Tibial nerve (tissue), 4 donors: ENCODE measurements at regions not wholly inside any gene's neighbourhood (a gene's known extent, or its start where the extent isn't known, plus 50 kb on each side); places are given as distances from the start of the nearest gene placed in this dataset.
"Not testable (repeated sequence)": the region's sequence is repeated elsewhere in the genome, so short reads cannot be mapped to it uniquely, and the experiment has no call there.

Source experiments
- DNase-seq, 2 donors: peaks; one replicate each; pipeline ENCODE4 v3.0.0-alpha.2; 2019; ENCODE audit warnings: low spot score in 2 of 2
- H3K27ac ChIP-seq, 4 donors: fragments of 200-600 bp; sonication (generic) in 3 of 4; one replicate each; pipeline ENCODE4 v1.5.1; 2017 to 2019; ENCODE audit warnings: mild to moderate bottlenecking in 1 of 4
- H3K27me3 ChIP-seq, 2 donors: fragments of 200-600 bp; sonication (generic) in 1 of 2; one replicate each; pipeline versions ENCODE4 v1.5.1 to v1.6.0; 2017 to 2019
- H3K36me3 ChIP-seq, 3 donors: fragments of 200-600 bp; sonication (generic); one replicate each; pipeline ENCODE4 v1.5.1; 2018 to 2019
- H3K4me1 ChIP-seq, 4 donors: fragments of 200-600 bp; sonication (generic) in 3 of 4; one replicate each; pipeline ENCODE4 v1.5.1; 2017 to 2019
- H3K4me3 ChIP-seq, 4 donors: fragments of 200-600 bp; sonication (generic) in 3 of 4; one replicate each; pipeline ENCODE4 v1.5.1; 2017 to 2019; ENCODE audit warnings: mild to moderate bottlenecking in 1 of 4, moderate library complexity in 1 of 4
- H3K9me3 ChIP-seq, 4 donors: fragments of 200-600 bp; sonication (generic) in 3 of 4; one replicate each; pipeline ENCODE4 v1.5.1; 2017 to 2019
- EP300 ChIP-seq, 2 donors: sonication (generic); formaldehyde crosslinking; IDR thresholded peaks; one replicate each; pipeline ENCODE4 v1.6.1; 2017; ENCODE audit warnings: antibody characterized with exemption in 2 of 2, mild to moderate bottlenecking in 1 of 2
- POLR2A ChIP-seq, 2 donors: fragments of 450-650 bp; IDR thresholded peaks; one replicate each; pipeline ENCODE4 v1.6.1; 2017; ENCODE audit warnings: antibody characterized with exemption in 2 of 2, mild to moderate bottlenecking in 2 of 2, moderate library complexity in 2 of 2
- WGBS, 2 donors: methylation state at CpG; one replicate each; pipeline ENCODE4 v1.1.5; 2018; 5-methylcytosine and 5-hydroxymethylcytosine counted together
- TF ChIP-seq, protein P1 (sequence below), 5 experiments: fragments of 200-600 bp in 3 of 5; fragments of 450-650 bp in 2 of 5; sonication (generic) in 3 of 5; IDR thresholded peaks; one replicate each; pipeline ENCODE4 v1.5.1; 2016 to 2019; ENCODE audit warnings: antibody characterized with exemption in 5 of 5, mild to moderate bottlenecking in 3 of 5, moderate library complexity in 2 of 5

DNA sequence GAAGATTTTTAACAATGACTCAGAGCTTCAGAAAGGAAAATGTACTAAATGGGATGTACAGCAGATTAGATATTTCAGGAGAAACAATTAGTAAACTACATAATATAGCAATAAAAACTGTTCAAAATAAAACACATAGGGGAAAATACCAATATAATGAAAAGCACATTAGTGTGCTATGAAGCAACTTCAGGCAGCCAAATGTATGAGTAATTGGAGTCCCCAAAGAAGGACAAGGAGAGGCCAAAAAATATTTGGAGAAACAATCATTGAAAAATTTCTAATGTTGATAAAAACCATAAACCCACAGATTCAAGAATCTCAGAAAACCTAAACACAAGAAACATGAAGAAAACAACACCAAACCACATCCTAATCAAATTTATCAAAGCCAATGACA lies 129.3 kb upstream of the CHRDL1 start:
- Histone ChIP-seq H3K4me1 (no peaks in the 10 kb centered on the region), H3K27ac (no peak overlapping the region), H3K27me3 (no peaks in the 10 kb centered on the region), H3K9me3 (no peaks in the 10 kb centered on the region), H3K4me3 (no peak overlapping the region), H3K36me3 (no peaks in the 10 kb centered on the region)
- TF ChIP-seq POLR2A (IDR thresholded peaks at IDR 0.05) (no peak), EP300 (IDR thresholded peaks at IDR 0.05) (no peak)
- TF ChIP-seq, protein P1, sequence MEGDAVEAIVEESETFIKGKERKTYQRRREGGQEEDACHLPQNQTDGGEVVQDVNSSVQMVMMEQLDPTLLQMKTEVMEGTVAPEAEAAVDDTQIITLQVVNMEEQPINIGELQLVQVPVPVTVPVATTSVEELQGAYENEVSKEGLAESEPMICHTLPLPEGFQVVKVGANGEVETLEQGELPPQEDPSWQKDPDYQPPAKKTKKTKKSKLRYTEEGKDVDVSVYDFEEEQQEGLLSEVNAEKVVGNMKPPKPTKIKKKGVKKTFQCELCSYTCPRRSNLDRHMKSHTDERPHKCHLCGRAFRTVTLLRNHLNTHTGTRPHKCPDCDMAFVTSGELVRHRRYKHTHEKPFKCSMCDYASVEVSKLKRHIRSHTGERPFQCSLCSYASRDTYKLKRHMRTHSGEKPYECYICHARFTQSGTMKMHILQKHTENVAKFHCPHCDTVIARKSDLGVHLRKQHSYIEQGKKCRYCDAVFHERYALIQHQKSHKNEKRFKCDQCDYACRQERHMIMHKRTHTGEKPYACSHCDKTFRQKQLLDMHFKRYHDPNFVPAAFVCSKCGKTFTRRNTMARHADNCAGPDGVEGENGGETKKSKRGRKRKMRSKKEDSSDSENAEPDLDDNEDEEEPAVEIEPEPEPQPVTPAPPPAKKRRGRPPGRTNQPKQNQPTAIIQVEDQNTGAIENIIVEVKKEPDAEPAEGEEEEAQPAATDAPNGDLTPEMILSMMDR (IDR thresholded peaks at IDR 0.05), result no peak
- DNase-seq, result no peak

DNA sequence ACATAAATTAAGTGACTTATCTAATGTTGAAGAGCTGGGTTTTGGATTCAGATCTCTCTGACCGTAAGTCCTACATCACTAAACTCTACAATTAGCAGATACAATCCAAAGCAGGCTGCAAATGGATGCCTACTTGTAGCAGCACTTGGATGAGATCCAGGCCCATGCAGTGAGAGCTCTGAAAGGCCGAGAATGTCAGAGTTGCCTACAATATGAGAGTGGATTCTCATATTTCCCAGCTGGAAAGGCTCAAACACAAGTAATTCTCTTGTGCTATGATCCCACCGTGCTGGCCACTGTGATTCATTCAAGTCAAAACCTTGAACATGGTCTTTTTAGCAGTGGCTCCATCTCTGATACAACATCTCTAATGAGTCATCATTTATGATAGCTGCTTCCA lies 125.4 kb upstream of the CHRDL1 start:
- no peaks in the 10 kb centered on the region for H3K4me1 ChIP-seq
- no peak overlapping the region for H3K27ac ChIP-seq
- TF ChIP-seq POLR2A (IDR thresholded peaks at IDR 0.05) (no peak), EP300 (IDR thresholded peaks at IDR 0.05) (no peak)
- TF ChIP-seq, protein P1 (IDR thresholded peaks at IDR 0.05), result no peak
- H3K36me3 ChIP-seq, result no peaks in the 10 kb centered on the region
- DNase-seq, result no peak
- no peaks in the 10 kb centered on the region for H3K9me3 ChIP-seq
- 25 to 61% methylated on average over 3 of the region's 3 CpGs for WGBS, 2 donors
- no peaks in the 10 kb centered on the region for H3K27me3 ChIP-seq
- no peak overlapping the region for H3K4me3 ChIP-seq

DNA sequence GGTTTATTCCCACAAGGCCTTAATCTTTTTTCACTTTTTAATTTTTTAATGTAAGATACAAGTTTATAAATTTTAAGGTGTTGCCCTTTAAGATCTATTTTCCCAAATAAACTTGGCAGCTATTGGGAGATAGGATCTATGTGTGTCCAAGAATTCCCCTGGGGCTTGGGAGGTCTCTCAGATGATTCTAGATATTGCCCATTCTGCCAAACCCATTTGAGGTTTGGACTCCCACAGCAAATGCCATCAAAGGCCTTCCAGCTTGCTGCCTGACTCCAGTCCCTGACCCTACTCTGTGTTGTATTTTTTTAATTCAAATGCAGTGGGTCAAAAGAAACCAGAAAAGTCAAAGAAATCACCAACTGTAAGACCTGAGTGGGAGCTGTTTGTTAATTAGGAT lies 120.0 kb upstream of the CHRDL1 start:
- no peak for TF ChIP-seq POLR2A (IDR thresholded peaks at IDR 0.05)
- no peak for TF ChIP-seq EP300 (IDR thresholded peaks at IDR 0.05)
- TF ChIP-seq, protein P1 (IDR thresholded peaks at IDR 0.05), result no peak
- Histone ChIP-seq H3K9me3 (no peaks in the 10 kb centered on the region), H3K36me3 (no peaks in the 10 kb centered on the region), H3K4me1 (no peaks in the 10 kb centered on the region), H3K4me3 (no peak overlapping the region), H3K27me3 (no peaks in the 10 kb centered on the region), H3K27ac (peak overlapping the region in 2 of 4 donors; percentile 44 to 50)
- DNase-seq, result no peak

DNA sequence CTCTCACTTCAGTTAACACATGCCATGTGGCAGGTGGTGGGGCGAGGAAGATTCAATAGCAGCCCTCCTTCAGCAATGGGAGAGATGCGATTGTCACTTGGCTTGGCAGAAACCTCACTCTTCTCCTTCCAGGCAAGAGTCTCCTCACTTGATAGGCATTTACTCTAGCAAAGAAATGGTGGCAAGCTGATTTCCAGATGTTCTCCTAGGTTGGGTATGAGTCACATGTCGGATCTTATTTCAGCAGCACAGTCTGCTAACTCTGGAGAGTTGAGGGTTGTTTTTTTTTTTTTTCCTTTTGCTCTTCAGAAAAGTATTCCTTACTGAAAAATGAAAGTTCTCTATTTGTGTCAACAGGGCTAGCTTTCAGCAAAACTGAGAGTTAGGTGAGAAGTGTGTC lies 119.5 kb upstream of the CHRDL1 start:
- no peaks in the 10 kb centered on the region for H3K4me1 ChIP-seq
- TF ChIP-seq POLR2A (IDR thresholded peaks at IDR 0.05) (no peak), EP300 (IDR thresholded peaks at IDR 0.05) (peak in 1 of 2 donors; percentile 19)
- TF ChIP-seq, protein P1 (IDR thresholded peaks at IDR 0.05), result no peak
- H3K27ac ChIP-seq, result peak overlapping the region in 1 of 4 donors; percentile 50
- no peaks in the 10 kb centered on the region for H3K9me3 ChIP-seq
- no peaks in the 10 kb centered on the region for H3K27me3 ChIP-seq
- no peaks in the 10 kb centered on the region for H3K36me3 ChIP-seq
- H3K4me3 ChIP-seq, result no peak overlapping the region
- peak in 1 of 2 donors; percentile 5 for DNase-seq
- 66 to 67% methylated on average over 3 of the region's 3 CpGs for WGBS, 2 donors

DNA sequence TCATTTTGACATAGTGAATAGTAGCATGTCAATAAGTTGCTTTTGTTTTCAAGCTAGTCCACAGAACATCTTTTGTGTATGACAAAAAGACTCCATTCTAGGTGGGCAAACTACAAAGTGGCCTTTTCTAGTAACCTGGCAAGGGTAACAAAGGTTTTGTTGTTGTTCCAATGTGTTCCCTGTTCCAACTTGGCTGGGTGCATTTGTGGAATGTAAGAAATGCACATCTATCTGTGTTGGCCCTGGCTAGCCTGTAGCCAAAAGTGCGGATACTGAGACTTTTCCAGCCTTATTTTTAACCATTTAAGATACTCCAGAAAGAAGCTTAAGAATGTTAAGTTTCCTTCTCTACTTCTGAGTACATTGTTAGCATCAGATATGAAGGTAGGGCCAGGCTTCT lies 118.7 kb upstream of the CHRDL1 start:
- H3K4me1 ChIP-seq, result no peaks in the 10 kb centered on the region
- TF ChIP-seq, protein P1 (IDR thresholded peaks at IDR 0.05), result no peak
- TF ChIP-seq EP300 (IDR thresholded peaks at IDR 0.05), result no peak
- no peak for TF ChIP-seq POLR2A (IDR thresholded peaks at IDR 0.05)
- no peaks in the 10 kb centered on the region for H3K27me3 ChIP-seq
- H3K9me3 ChIP-seq, result no peaks in the 10 kb centered on the region
- peak overlapping the region in 1 of 4 donors; percentile 44 for H3K27ac ChIP-seq
- 7 to 25% methylated on average over 1 of the region's 1 CpG for WGBS, 2 donors
- H3K4me3 ChIP-seq, result no peak overlapping the region
- DNase-seq, result no peak
- H3K36me3 ChIP-seq, result no peaks in the 10 kb centered on the region

DNA sequence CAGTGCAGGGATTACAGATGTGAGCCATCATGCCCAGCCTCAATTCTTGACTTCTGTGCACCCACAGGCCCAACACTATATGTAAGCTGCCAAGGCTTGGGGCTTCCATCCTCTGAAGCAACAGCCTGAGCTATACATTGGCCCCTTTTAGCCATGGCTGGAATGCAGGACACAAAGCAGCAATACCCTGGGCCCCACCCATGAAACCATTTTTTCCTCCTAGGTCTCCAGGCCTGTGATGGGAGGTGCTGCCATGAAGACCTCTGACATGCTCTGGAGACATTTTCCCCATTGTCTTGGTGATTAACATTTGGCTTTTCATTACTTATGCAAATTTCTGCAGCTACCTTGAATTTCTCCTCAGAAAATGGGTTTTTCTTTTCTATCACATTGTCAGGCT lies 109.1 kb upstream of the CHRDL1 start:
- H3K27me3 ChIP-seq, DNase-seq, H3K9me3 ChIP-seq, H3K27ac ChIP-seq, H3K4me3 ChIP-seq, H3K36me3 ChIP-seq, H3K4me1 ChIP-seq: not testable (repeated sequence)
